B cell (primary cell): ENCODE measurements at regions not wholly inside any gene's neighbourhood (a gene's known extent, or its start where the extent isn't known, plus 50 kb on each side); places are given as distances from the start of the nearest gene placed in this dataset.
"Not testable (repeated sequence)": the region's sequence is repeated elsewhere in the genome, so short reads cannot be mapped to it uniquely, and the experiment has no call there.

Source experiments
- ATAC-seq: fragments of 200-7000 bp; cut with Tn5 transposase; one replicate; pipeline ENCODE4 v1.10.0; 2021; ENCODE audit warnings: low read depth, mild to moderate bottlenecking, moderate number of reproducible peaks, moderate library complexity
- CTCF ChIA-PET: fragments of 350-600 bp; sonication (Branson Sonifier 250); formaldehyde crosslinking; loops from one replicate; lab custom pipeline; 2021; ENCODE audit warnings: antibody characterized with exemption, inconsistent platforms; lab: Charles Lee
- POLR2A ChIA-PET: fragments of 350-600 bp; sonication (Branson Sonifier 250); formaldehyde crosslinking; loops from one replicate; lab custom pipeline; 2021; ENCODE audit warnings: antibody characterized with exemption; lab: Charles Lee
- DNase-seq: peaks from one replicate; pipeline ENCODE4 v3.0.0; 2013
- H2AFZ ChIP-seq: 2 replicates; pipeline ENCODE4 v1.6.1; 2012; ENCODE audit warnings: mild to moderate bottlenecking, low read depth, low read length; ENCODE audit not compliant: insufficient read depth, poor library complexity, severe bottlenecking
- H3K27ac ChIP-seq, 2 donors: 1 replicate in 1 of 2; 2 replicates in 1 of 2; pipeline ENCODE4 v1.5.1; 2012 to 2013; ENCODE audit warnings: low read length in 2 of 2, mild to moderate bottlenecking in 2 of 2, moderate library complexity in 1 of 2
- H3K27me3 ChIP-seq, 4 experiments: fragments of 200-600 bp in 1 of 4; sonication (generic) in 1 of 4; replicated peaks in 1 of 4; 1 replicate in 2 of 4; 2 replicates in 2 of 4; pipeline versions ENCODE4 v1.6.1 to v1.7.0; 2013 to 2016; ENCODE audit warnings: low read length in 3 of 4, mild to moderate bottlenecking in 2 of 4, mixed read lengths in 1 of 4, moderate library complexity in 1 of 4; ENCODE audit not compliant: insufficient read depth in 4 of 4, control insufficient read depth in 3 of 4; ENCODE audit errors: control extremely low read depth in 1 of 4
- H3K36me3 ChIP-seq, 2 experiments: replicated peaks in 1 of 2; 1 replicate in 1 of 2; 2 replicates in 1 of 2; pipeline versions ENCODE4 v1.6.1 to v1.7.1; 2013; ENCODE audit warnings: low read length in 1 of 2; ENCODE audit not compliant: insufficient read depth in 2 of 2, control insufficient read depth in 1 of 2; ENCODE audit errors: control extremely low read depth in 1 of 2, extremely low read depth in 1 of 2
- H3K4me1 ChIP-seq, 2 donors: fragments of 200-600 bp in 1 of 2; sonication (generic) in 1 of 2; 1 replicate in 1 of 2; 2 replicates in 1 of 2; pipeline versions ENCODE4 v1.5.1 to v1.6.1; 2013 to 2017; ENCODE audit warnings: low read length in 2 of 2; ENCODE audit not compliant: control insufficient read depth in 2 of 2, insufficient read depth in 2 of 2
- H3K4me2 ChIP-seq: replicated peaks from 2 replicates; pipeline ENCODE3; 2012; ENCODE audit warnings: mild to moderate bottlenecking, low read depth, low read length; ENCODE audit not compliant: poor library complexity, severe bottlenecking
- H3K4me3 ChIP-seq, 5 experiments: fragments of 200-600 bp in 1 of 5; sonication (generic) in 1 of 5; 1 replicate in 3 of 5; 2 replicates in 2 of 5; pipeline versions ENCODE4 v1.5.1 to v1.7.0; 2011 to 2016; ENCODE audit warnings: low read length in 4 of 5, mild to moderate bottlenecking in 4 of 5, low read depth in 2 of 5, control low read depth in 1 of 5, moderate library complexity in 1 of 5; ENCODE audit not compliant: insufficient read depth in 1 of 5; ENCODE audit errors: control extremely low read depth in 1 of 5, extremely low read depth in 1 of 5
- H3K79me2 ChIP-seq: fragments of 200-600 bp; sonication (generic); one replicate; pipeline ENCODE4 v1.6.0; 2016; ENCODE audit warnings: low read length; ENCODE audit not compliant: control insufficient read depth, insufficient read depth
- H3K9ac ChIP-seq: fragments of 200-600 bp; sonication (generic); 2 replicates; pipeline ENCODE4 v1.6.1; 2017; ENCODE audit warnings: mild to moderate bottlenecking, low read length, moderate library complexity
- H3K9me3 ChIP-seq, 3 donors: one replicate each; pipeline versions ENCODE4 v1.6.1 to v1.7.1; 2013; ENCODE audit warnings: low read length in 2 of 3; ENCODE audit not compliant: control insufficient read depth in 2 of 3, insufficient read depth in 1 of 3; ENCODE audit errors: control extremely low read depth in 1 of 3
- H4K20me1 ChIP-seq: 2 replicates; pipeline ENCODE4 v1.6.0; 2012; ENCODE audit warnings: mild to moderate bottlenecking, low read length; ENCODE audit not compliant: insufficient read depth, control insufficient read depth, poor library complexity, severe bottlenecking
- H3K27ac Mint-ChIP-seq: one replicate; pipeline ENCODE4 v1.8.0; 2021; ENCODE audit warnings: mixed read lengths
- H3K27me3 Mint-ChIP-seq: one replicate; pipeline ENCODE4 v1.8.0; 2021; ENCODE audit warnings: mixed read lengths
- H3K4me1 Mint-ChIP-seq: one replicate; pipeline ENCODE4 v1.8.0; 2021; ENCODE audit warnings: mixed read lengths
- H3K4me3 Mint-ChIP-seq: one replicate; pipeline ENCODE4 v1.8.0; 2021; ENCODE audit warnings: mixed read lengths
- H3K9me3 Mint-ChIP-seq: one replicate; pipeline ENCODE4 v1.8.0; 2022; ENCODE audit warnings: mixed read lengths; ENCODE audit not compliant: insufficient read depth
- CTCF ChIP-seq: fragments of 200-600 bp; IDR thresholded peaks from one replicate; pipeline ENCODE4 v1.8.0; 2022; ENCODE audit warnings: antibody characterized with exemption, mild to moderate bottlenecking
- EZH2 ChIP-seq: IDR thresholded peaks from 2 replicates; pipeline ENCODE4 v1.6.1; 2012; ENCODE audit warnings: borderline replicate concordance, low read depth, mild to moderate bottlenecking, moderate library complexity, low read length; ENCODE audit not compliant: insufficient read depth, poor library complexity, severe bottlenecking
- WGBS: methylation state at CpG from one replicate; pipeline ENCODE4 v1.1.5; 2013; ENCODE audit warnings: missing lambda C conversion rate; ENCODE audit not compliant: insufficient coverage; 5-methylcytosine and 5-hydroxymethylcytosine counted together
- intact Hi-C: fragments of 100-400 bp; cut with micrococcal nuclease; formaldehyde crosslinking; loops from one replicate; pipeline ENCODE4 v1.10.0; 2022

GRCh38 chr15:49734089-49734488, 113.2 kb downstream of the DTWD1 start:
- CTCF ChIA-PET, H3K4me3 ChIP-seq, ATAC-seq, POLR2A ChIA-PET, H2AFZ ChIP-seq, H3K79me2 ChIP-seq, H3K27me3 ChIP-seq, H3K9me3 ChIP-seq, H3K27ac ChIP-seq, H3K4me3 Mint-ChIP-seq, H3K9me3 Mint-ChIP-seq, DNase-seq, H3K27ac Mint-ChIP-seq, H3K9ac ChIP-seq, H3K36me3 ChIP-seq, H4K20me1 ChIP-seq, H3K4me1 Mint-ChIP-seq, H3K4me2 ChIP-seq, intact Hi-C loops, H3K4me1 ChIP-seq, H3K27me3 Mint-ChIP-seq: not testable (repeated sequence)
- WGBS, result 96% methylated on average over 1 of the region's 1 CpG

- H3K27ac Mint-ChIP-seq, result no peak overlapping the region
- H2AFZ ChIP-seq, result no peak overlapping the region
- no peaks in the 10 kb centered on the region for H3K79me2 ChIP-seq
- no peaks in the 10 kb centered on the region for H3K27me3 ChIP-seq
- ATAC-seq (no peak), DNase-seq (no peak)
- no peak overlapping the region for H3K4me2 ChIP-seq
- no peaks in the 10 kb centered on the region for H4K20me1 ChIP-seq
- H3K4me1 ChIP-seq, result no peaks in the 10 kb centered on the region
- H3K36me3 ChIP-seq, result no peaks in the 10 kb centered on the region
- TF ChIP-seq CTCF, result no peak
- TF ChIP-seq EZH2, result no peak
- H3K4me3 ChIP-seq, result no peak overlapping the region
- no peak overlapping the region for H3K27ac ChIP-seq
- no peak overlapping the region for H3K4me3 Mint-ChIP-seq
- no peaks in the 10 kb centered on the region for H3K27me3 Mint-ChIP-seq
- POLR2A ChIA-PET, result no interaction called here
- CTCF ChIA-PET, result no interaction called here
- WGBS, result 94% methylated on average over 2 of the region's 4 CpGs
- intact Hi-C loops, result no loop called here
- H3K4me1 Mint-ChIP-seq, result no peaks in the 10 kb centered on the region
- H3K9ac ChIP-seq, result no peak overlapping the region
- H3K9me3 Mint-ChIP-seq, result no peaks in the 10 kb centered on the region
- H3K9me3 ChIP-seq, result peaks cover 0 to 2% (median 0%) of the 10 kb centered on the region in 3 donors
Observed at GRCh38 chr15:49734831-49735508, 114.1 kb downstream of the DTWD1 start.
